ENCODE measurements at regions not wholly inside any gene's neighbourhood (a gene's known extent, or its start where the extent isn't known, plus 50 kb on each side); places are given as distances from the start of the nearest gene placed in this dataset.
A peak's percentile ranks its signal among the peaks of the same experiment; 100 is the strongest.

- peak; percentile 42 for DNase-seq (ENCODE audit: low spot score)
Measured at GRCh38 chr14:82710267-82710841, 1176.7 kb upstream of the SEL1L start.

- no peak for DNase-seq (ENCODE audit: low spot score)
Measured at GRCh38 chr14:82719617-82720016, 1186.0 kb upstream of the SEL1L start.

GRCh38 chr14:82720431-82720830 is 1186.8 kb upstream of the SEL1L start:
- no peak for DNase-seq (ENCODE audit: low spot score)

GRCh38 chr14:82720946-82721345 is 1187.3 kb upstream of the SEL1L start:
- DNase-seq (ENCODE audit: low spot score) = peak; percentile 12

- no peak for DNase-seq (ENCODE audit: low spot score)
Measured at GRCh38 chr14:82724316-82724715, 1190.7 kb upstream of the SEL1L start.

- DNase-seq (ENCODE audit: low spot score) = no peak
Measured at GRCh38 chr14:82725213-82725612, 1191.6 kb upstream of the SEL1L start.

GRCh38 chr14:82731526-82731925 is 1197.9 kb upstream of the SEL1L start:
- DNase-seq (ENCODE audit: low spot score) = no peak

GRCh38 chr14:82740547-82740946 is 1206.9 kb upstream of the SEL1L start:
- DNase-seq (ENCODE audit: low spot score) = no peak

GRCh38 chr14:82755476-82755875 is 1221.8 kb upstream of the SEL1L start:
- DNase-seq (ENCODE audit: low spot score) = peak; percentile 75

GRCh38 chr14:82755923-82756322 is 1222.3 kb upstream of the SEL1L start:
- DNase-seq (ENCODE audit: low spot score) = peak; percentile 81

GRCh38 chr14:82757776-82758175 is 1224.1 kb upstream of the SEL1L start:
- DNase-seq (ENCODE audit: low spot score) = no peak

GRCh38 chr14:82759656-82760055 is 1226.0 kb upstream of the SEL1L start:
- no peak for DNase-seq (ENCODE audit: low spot score)

- no peak for DNase-seq (ENCODE audit: low spot score)
Measured at GRCh38 chr14:82766123-82766522, 1232.5 kb upstream of the SEL1L start.

GRCh38 chr14:82766996-82767395 is 1233.3 kb upstream of the SEL1L start:
- no peak for DNase-seq (ENCODE audit: low spot score)

GRCh38 chr14:82776958-82777357 is 1243.3 kb upstream of the SEL1L start:
- DNase-seq (ENCODE audit: low spot score) = no peak

- no peak for DNase-seq (ENCODE audit: low spot score)
Measured at GRCh38 chr14:82778008-82778590, 1244.4 kb upstream of the SEL1L start.

- no peak for DNase-seq (ENCODE audit: low spot score)
Measured at GRCh38 chr14:82778601-82779000, 1244.9 kb upstream of the SEL1L start.

GRCh38 chr14:82779301-82779700 is 1245.6 kb upstream of the SEL1L start:
- DNase-seq (ENCODE audit: low spot score) = no peak

- no peak for DNase-seq (ENCODE audit: low spot score)
Measured at GRCh38 chr14:82785756-82786482, 1252.3 kb upstream of the SEL1L start.

- DNase-seq (ENCODE audit: low spot score) = no peak
Measured at GRCh38 chr14:82786483-82786880, 1252.8 kb upstream of the SEL1L start.

- no peak for DNase-seq (ENCODE audit: low spot score)
Measured at GRCh38 chr14:82796086-82796485, 1262.4 kb upstream of the SEL1L start.

- DNase-seq (ENCODE audit: low spot score) = no peak
Measured at GRCh38 chr14:82798276-82798675, 1264.6 kb upstream of the SEL1L start.
